NCI-H510A (cell line): ENCODE measurements at regions not wholly inside any gene's neighbourhood (a gene's known extent, or its start where the extent isn't known, plus 50 kb on each side); places are given as distances from the start of the nearest gene placed in this dataset.
"Not testable (repeated sequence)": the region's sequence is repeated elsewhere in the genome, so short reads cannot be mapped to it uniquely, and the experiment has no call there.

Experiments
- DNase-seq: peaks from one replicate; lab custom pipeline; 2025; lab: John Stamatoyannopoulos, UW

- no peak for DNase-seq
Measured at GRCh38 chr2:192969055-192969454, 774.3 kb upstream of the TMEFF2 start.

DNA sequence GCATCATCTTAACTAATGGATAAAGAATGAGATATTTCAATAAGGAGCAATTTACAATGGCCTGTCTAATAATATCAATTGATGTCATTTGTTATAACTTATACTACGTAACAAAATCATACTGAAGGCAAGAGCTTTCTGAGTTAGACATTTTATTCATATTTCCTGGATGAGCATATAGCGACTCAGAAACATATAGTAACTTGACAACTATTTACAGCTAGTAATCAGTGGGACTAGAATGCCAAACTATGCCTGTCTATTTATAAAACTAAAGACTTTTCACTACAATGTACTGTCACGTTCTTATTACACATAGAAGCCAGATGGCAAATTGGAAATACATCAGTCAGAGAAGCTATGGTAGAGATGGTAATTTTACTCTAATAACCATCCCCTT is 766.2 kb upstream of the TMEFF2 start:
- no peak for DNase-seq

DNA sequence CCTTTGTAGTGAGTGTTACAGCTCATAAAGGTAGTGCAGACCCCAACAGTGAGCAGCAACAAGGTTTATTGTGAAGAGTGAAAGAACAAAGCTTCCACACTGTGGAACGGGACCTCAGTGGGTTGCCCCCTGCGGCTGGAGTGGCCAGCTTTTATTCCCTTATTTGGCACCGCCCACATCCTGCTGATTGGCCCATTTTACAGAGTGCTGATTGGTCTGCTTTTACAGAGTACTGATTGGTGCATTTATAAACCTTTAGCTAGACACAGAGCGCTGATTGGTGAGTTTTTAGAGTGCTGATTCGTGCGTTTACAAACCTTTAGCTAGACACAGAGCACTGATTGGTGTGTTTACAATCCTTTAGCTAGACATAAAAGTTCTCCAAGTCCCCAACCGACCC is 763.9 kb upstream of the TMEFF2 start:
- not testable (repeated sequence) for DNase-seq

DNA sequence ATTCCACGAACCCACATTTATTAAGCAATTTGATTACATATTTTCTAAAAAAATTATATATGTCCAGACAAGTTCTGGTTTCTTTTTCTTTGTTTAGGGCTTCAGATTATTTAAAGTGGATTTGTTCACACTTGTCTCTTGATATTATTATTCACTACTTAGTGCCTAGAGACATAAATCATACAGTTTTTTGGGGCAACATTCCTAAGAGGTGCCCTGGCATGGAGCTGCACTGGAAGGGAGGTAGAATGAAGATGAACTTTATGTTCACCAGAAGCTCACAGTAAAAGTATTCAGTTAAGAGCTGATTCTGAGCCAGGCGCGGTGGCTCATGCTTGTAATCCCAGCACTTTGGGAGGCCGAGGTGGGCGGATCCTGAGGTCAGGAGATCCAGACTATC is 762.7 kb upstream of the TMEFF2 start:
- DNase-seq = no peak

GRCh38 chr2:192953116-192953515 is 758.4 kb upstream of the TMEFF2 start:
- DNase-seq = no peak

DNA sequence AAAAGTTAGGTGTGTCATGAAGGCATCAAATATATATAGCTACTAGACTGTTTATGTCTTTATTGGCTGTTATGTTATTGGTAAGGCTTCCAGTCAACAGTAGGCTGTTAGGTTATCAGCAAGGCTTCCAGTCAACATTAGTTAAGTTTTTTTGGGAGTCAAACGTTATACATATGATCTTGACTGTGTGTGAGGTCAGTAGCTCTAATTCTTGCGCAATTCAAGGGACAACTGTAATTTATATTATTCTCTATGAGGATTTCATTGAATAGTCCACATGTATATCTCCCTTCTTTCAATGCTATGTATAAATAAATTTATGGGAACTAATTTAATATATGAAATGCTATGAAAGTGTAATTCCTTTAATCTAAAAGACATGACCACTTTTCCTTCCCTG is 757.5 kb upstream of the TMEFF2 start:
- no peak for DNase-seq

DNA sequence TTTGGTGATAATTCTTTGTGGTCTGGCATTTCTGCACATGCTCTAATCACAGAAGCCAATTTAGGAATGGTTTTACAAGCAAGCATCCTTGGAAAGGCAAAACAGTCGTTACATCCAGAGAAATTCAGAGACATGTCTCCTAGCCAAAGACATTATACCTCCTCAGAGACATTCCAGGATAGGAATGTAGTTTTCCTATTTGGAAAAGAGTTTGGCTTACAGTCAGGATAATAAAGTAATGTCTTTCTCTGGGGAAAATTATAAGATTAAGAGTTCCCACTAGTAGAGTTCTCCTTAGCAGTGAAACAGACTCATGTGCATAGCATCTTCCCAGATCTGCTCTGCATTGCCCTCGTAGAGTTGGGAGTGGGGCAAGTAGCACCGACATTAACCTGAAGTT is 753.6 kb upstream of the TMEFF2 start:
- no peak for DNase-seq

DNA sequence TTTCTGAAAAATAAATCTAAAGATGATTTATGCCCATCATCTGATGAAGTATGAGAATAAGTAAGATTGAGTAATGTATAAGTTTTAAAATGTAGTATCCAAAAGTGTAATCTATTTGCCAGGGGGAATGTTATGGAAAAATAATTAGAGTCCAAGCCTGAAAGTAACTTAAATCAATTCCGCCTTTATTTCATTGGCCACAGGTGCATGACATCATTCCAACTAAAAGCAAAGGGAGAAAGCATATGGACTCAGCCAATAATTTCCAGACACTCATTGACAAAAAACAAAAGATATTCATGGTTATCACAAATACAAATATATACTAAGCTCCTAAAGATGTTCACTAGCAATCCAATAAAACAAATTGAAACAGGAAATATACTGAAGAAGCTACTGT is 752.6 kb upstream of the TMEFF2 start:
- DNase-seq = no peak

- DNase-seq = no peak
Measured at GRCh38 chr2:192940767-192941166, 746.0 kb upstream of the TMEFF2 start.

DNA sequence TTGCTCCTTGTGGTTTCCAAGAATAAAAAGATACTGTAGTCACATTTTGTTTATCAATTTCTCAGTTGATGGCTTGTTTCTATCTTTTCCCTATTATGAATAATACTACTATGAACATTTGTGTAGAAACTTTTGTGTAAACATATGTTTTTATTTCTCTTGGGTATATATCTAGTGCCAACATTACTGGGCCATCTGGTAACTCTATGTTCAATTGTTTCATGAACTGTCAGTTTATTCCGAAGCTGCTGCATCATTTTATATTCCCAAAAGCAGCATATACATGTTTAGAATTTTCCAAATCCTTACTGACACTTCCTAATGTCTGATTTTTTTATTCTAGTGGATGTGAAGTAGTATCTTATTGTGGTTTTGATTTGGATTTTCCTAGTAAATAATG is 737.6 kb upstream of the TMEFF2 start:
- no peak for DNase-seq

GRCh38 chr2:192921631-192922030 is 726.9 kb upstream of the TMEFF2 start:
- DNase-seq = not testable (repeated sequence)

GRCh38 chr2:192901446-192901845 is 706.7 kb upstream of the TMEFF2 start:
- no peak for DNase-seq

DNA sequence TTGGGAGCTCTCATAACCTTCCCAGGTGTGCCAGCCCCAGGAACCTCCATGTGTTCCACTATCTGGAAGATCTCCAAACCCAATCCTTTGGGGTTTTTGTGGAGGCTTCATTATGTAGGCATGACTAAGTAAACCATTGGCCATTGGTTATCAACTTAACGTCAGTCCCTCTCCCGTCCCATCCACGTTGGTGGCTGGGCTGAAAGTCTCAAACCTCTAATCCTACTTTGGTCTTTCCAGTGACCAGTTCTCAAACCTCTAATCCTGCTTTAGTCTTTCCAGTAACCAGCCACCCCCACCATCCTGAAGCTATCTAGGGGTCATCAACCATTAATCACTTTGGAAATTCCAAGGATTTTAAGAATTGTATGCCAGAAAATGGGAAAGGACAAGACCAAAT is 704.7 kb upstream of the TMEFF2 start:
- no peak for DNase-seq

GRCh38 chr2:192893976-192894375 is 699.2 kb upstream of the TMEFF2 start:
- DNase-seq = not testable (repeated sequence)

- DNase-seq = no peak
Measured at GRCh38 chr2:192888109-192888508, 693.4 kb upstream of the TMEFF2 start.

- DNase-seq = no peak
Measured at GRCh38 chr2:192887337-192887736, 692.6 kb upstream of the TMEFF2 start.

DNA sequence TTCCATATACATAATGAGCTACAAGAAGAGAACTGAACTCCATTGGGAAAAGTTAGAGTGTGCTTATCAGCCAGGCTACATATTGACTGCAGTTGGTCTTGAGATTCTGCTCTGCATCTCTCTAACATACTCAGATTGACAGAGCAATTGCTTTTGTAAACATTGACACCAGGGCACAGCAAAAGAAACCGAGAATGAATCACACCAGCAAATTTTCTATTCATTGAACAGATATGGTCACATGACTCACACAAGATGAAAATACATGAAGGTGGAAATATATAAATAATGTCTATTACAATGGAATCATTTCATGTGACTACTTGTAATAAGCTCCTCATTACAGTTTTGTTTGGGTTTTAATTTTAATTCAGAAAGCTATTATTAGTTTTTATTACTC is 691.9 kb upstream of the TMEFF2 start:
- DNase-seq = no peak

- no peak for DNase-seq
Measured at GRCh38 chr2:192885569-192886160, 690.9 kb upstream of the TMEFF2 start.

GRCh38 chr2:192877159-192877558 is 682.4 kb upstream of the TMEFF2 start:
- no peak for DNase-seq

- DNase-seq = no peak
Measured at GRCh38 chr2:192876698-192877097, 682.0 kb upstream of the TMEFF2 start.

GRCh38 chr2:192854706-192855105 is 660.0 kb upstream of the TMEFF2 start:
- no peak for DNase-seq

- no peak for DNase-seq
Measured at GRCh38 chr2:192854031-192854430, 659.3 kb upstream of the TMEFF2 start.

DNA sequence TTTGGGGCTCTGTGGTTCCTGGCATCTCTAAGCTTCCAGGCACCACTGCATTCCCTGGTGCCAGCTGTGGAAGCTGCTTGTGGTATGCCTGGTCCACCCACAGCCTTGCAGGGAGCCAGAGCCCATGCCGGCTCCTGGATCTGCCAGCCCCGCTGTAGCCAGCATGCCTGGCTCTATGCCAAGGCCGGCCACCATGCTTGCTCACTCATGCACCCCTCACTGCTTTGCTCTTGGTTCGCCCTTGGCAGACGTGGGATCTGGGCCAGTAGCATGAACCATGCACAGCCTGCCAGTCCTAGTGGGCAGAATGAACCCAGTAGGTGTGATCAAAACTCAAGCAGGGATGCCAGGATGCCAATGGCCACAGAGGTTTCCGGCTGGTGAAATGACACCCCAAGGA is 634.2 kb upstream of the TMEFF2 start:
- no peak for DNase-seq

GRCh38 chr2:192828175-192828574 is 633.4 kb upstream of the TMEFF2 start:
- DNase-seq = no peak

DNA sequence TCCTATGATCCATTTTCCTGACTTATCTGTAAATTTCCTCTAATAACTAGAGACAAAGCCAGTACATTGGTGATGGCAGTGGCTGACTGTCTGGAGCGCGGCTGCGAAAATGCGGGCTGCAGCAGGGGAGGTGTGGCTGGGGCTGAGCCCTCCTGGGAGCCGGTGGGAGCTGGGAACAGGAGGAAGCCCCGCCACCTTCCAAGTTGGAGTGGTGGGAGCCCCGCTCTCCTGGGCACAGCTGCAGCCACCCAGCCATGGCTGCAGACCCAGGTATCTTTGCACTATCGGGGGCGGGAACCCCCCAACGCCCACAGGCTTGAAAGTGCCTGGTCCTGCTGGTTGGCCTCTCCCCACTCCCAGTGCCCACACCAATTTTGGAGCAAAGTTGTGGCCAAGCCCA is 633.0 kb upstream of the TMEFF2 start:
- DNase-seq = no peak
